GM19463 (cell line): ENCODE measurements at regions not wholly inside any gene's neighbourhood (a gene's known extent, or its start where the extent isn't known, plus 50 kb on each side); places are given as distances from the start of the nearest gene placed in this dataset.

Experiments
- ATAC-seq: cut with Tn5 transposase; IDR thresholded peaks from one replicate; pipeline ENCODE4 v1.9.1; 2021; ENCODE audit warnings: mild to moderate bottlenecking, moderate library complexity; ENCODE audit not compliant: unreplicated experiment

- no peak for ATAC-seq
These were observed 159.4 kb upstream of the TENM3 start for GRCh38 chr4:182083671-182084410.

- no peak for ATAC-seq
These were observed 158.1 kb upstream of the TENM3 start for GRCh38 chr4:182085051-182085480.

GRCh38 chr4:182089326-182089725 is 153.9 kb upstream of the TENM3 start:
- no peak for ATAC-seq

GRCh38 chr4:182090186-182090585 is 153.0 kb upstream of the TENM3 start:
- no peak for ATAC-seq

GRCh38 chr4:182091128-182091527 is 152.1 kb upstream of the TENM3 start:
- no peak for ATAC-seq

- no peak for ATAC-seq
These were observed 149.8 kb upstream of the TENM3 start for GRCh38 chr4:182093431-182093831.

- ATAC-seq, result no peak
These were observed 149.3 kb upstream of the TENM3 start for GRCh38 chr4:182093935-182094334.

- no peak for ATAC-seq
These were observed 141.6 kb upstream of the TENM3 start for GRCh38 chr4:182101618-182102017.

- no peak for ATAC-seq
These were observed 140.6 kb upstream of the TENM3 start for GRCh38 chr4:182102576-182102975.

- ATAC-seq, result no peak
These were observed 139.4 kb upstream of the TENM3 start for GRCh38 chr4:182103614-182104319.

GRCh38 chr4:182105416-182105815 is 137.8 kb upstream of the TENM3 start:
- ATAC-seq, result no peak

- ATAC-seq, result no peak
These were observed 135.3 kb upstream of the TENM3 start for GRCh38 chr4:182107931-182108330.

GRCh38 chr4:182111586-182111985 is 131.6 kb upstream of the TENM3 start:
- no peak for ATAC-seq

- ATAC-seq, result no peak
These were observed 129.4 kb upstream of the TENM3 start for GRCh38 chr4:182113779-182114178.

GRCh38 chr4:182124359-182124758 is 118.8 kb upstream of the TENM3 start:
- ATAC-seq, result no peak

GRCh38 chr4:182126096-182126495 is 117.1 kb upstream of the TENM3 start:
- ATAC-seq, result no peak

- no peak for ATAC-seq
These were observed 116.6 kb upstream of the TENM3 start for GRCh38 chr4:182126603-182127002.

GRCh38 chr4:182133033-182133432 is 110.2 kb upstream of the TENM3 start:
- no peak for ATAC-seq

- no peak for ATAC-seq
These were observed 108.9 kb upstream of the TENM3 start for GRCh38 chr4:182134261-182134660.

GRCh38 chr4:182136201-182136600 is 107.0 kb upstream of the TENM3 start:
- ATAC-seq, result no peak

GRCh38 chr4:182137343-182137742 is 105.9 kb upstream of the TENM3 start:
- no peak for ATAC-seq

GRCh38 chr4:182139491-182139890 is 103.7 kb upstream of the TENM3 start:
- ATAC-seq, result no peak
